LNCaP clone FGC (cell line): ENCODE measurements at regions not wholly inside any gene's neighbourhood (a gene's known extent, or its start where the extent isn't known, plus 50 kb on each side); places are given as distances from the start of the nearest gene placed in this dataset.
"Not testable (repeated sequence)": the region's sequence is repeated elsewhere in the genome, so short reads cannot be mapped to it uniquely, and the experiment has no call there.

ENCODE experiments used
- DNase-seq: peaks from one replicate; pipeline ENCODE4 v3.0.0-alpha.2; 2011; ENCODE audit warnings: low read depth
- H3K4me3 ChIP-seq: 2 replicates; pipeline ENCODE4 v1.5.1; 2011; ENCODE audit warnings: mild to moderate bottlenecking, low read depth, low read length, control low read depth
- CTCF ChIP-seq: IDR thresholded peaks from 2 replicates; pipeline ENCODE4 v1.5.1; 2012; ENCODE audit warnings: mild to moderate bottlenecking; ENCODE audit not compliant: control insufficient read depth, insufficient read depth; ENCODE audit errors: extremely low read depth

GRCh38 chr2:195531754-195532153 lies 125.3 kb upstream of the SLC39A10 start:
- no peak for TF ChIP-seq CTCF
- H3K4me3 ChIP-seq: no peak overlapping the region
- no peak for DNase-seq

GRCh38 chr2:195523242-195523641 lies 133.8 kb upstream of the SLC39A10 start:
- not testable (repeated sequence) for H3K4me3 ChIP-seq, DNase-seq

GRCh38 chr2:195521589-195521988 lies 135.4 kb upstream of the SLC39A10 start:
- DNase-seq: no peak
- no peak for TF ChIP-seq CTCF
- H3K4me3 ChIP-seq: no peak overlapping the region

GRCh38 chr2:195520671-195521155 lies 136.3 kb upstream of the SLC39A10 start:
- no peak for DNase-seq
- TF ChIP-seq CTCF: no peak
- H3K4me3 ChIP-seq: no peak overlapping the region

GRCh38 chr2:195515551-195515950 lies 141.5 kb upstream of the SLC39A10 start:
- no peak overlapping the region for H3K4me3 ChIP-seq
- no peak for TF ChIP-seq CTCF
- no peak for DNase-seq

- no peak for TF ChIP-seq CTCF
- DNase-seq: no peak
- no peak overlapping the region for H3K4me3 ChIP-seq
Observed at GRCh38 chr2:195514365-195514764, 142.7 kb upstream of the SLC39A10 start.

GRCh38 chr2:195513119-195513518 lies 143.9 kb upstream of the SLC39A10 start:
- no peak for DNase-seq
- TF ChIP-seq CTCF: no peak
- H3K4me3 ChIP-seq: no peak overlapping the region
